Stimulated activated naive CD8-positive, alpha-beta T cell treated with anti-CD3 and anti-CD28 coated beads, Interleukin-15, Interleukin-2, amounts not matched to agents 100 ng/mL and 50 ng/mL, for 24 hours (primary cell): ENCODE measurements at regions not wholly inside any gene's neighbourhood (a gene's known extent, or its start where the extent isn't known, plus 50 kb on each side); places are given as distances from the start of the nearest gene placed in this dataset.

Experiments
- H3K27ac Mint-ChIP-seq: one replicate; pipeline ENCODE4 v1.8.0; 2021; ENCODE audit warnings: mild to moderate bottlenecking, mixed read lengths
- H3K27me3 Mint-ChIP-seq: one replicate; pipeline ENCODE4 v1.8.0; 2021; ENCODE audit warnings: mixed read lengths
- H3K36me3 Mint-ChIP-seq: one replicate; pipeline ENCODE4 v1.8.0; 2021; ENCODE audit warnings: low read depth, mixed read lengths
- H3K4me1 Mint-ChIP-seq: one replicate; pipeline ENCODE4 v1.8.0; 2021; ENCODE audit warnings: low read depth, mixed read lengths
- H3K4me3 Mint-ChIP-seq: one replicate; pipeline ENCODE4 v1.8.0; 2021; ENCODE audit warnings: mild to moderate bottlenecking, mixed read lengths
- H3K9me3 Mint-ChIP-seq: one replicate; pipeline ENCODE4 v1.8.0; 2021; ENCODE audit warnings: mixed read lengths

DNA sequence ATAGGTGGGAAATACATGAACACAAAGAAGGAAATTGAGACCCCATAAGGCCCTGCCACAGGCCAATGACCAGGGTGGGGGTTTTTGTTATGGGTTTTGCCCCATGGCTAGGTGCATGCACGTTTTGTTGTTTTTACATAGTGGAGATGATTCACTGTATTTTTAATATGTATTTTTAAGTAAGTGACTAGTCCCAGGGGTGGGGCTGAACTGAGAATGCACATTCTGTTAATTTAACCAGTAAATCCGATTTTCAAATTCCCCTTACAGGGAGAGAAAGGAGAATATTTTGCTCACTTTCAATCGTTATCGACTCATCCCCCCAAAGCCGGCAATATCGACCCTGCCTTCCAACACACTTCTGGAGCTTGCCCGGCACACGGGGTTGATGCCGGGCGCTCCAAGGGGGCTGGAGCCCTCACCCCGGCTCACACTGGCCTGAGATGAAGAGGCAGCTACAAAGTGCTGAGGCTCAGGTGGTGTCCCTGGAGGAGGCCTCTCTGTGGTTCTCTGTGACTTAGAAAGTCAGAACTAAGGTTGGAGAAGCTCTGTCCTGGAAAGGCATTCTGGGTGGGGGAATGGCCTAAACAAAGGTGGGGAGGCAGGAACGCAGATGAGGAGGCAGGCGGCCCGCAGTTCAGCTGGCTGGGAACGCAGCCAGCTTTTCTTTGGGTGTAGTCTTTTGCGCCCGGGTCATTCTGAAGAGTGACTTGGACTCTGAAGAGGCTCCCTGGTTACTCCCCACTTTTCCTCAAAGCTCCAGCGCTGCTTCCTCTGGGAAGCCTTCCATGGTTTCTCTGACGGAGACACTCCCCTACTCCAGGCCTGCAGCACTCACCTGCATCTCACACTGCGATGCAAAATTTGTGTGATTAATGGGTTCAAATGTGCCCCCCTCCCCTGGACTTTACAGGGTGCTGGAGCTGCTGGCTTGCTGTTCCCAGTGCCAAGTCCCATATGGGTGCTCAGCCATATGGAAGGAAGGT is 50.7 kb upstream of the DLK1 start:
- Mint-ChIP-seq H3K4me1 (no peaks in the 10 kb centered on the region), H3K4me3 (no peak overlapping the region), H3K27me3 (peaks cover 31% of the 10 kb centered on the region), H3K9me3 (no peaks in the 10 kb centered on the region), H3K27ac (no peak overlapping the region), H3K36me3 (no peaks in the 10 kb centered on the region)
